ENCODE measurements at regions not wholly inside any gene's neighbourhood (a gene's known extent, or its start where the extent isn't known, plus 50 kb on each side); places are given as distances from the start of the nearest gene placed in this dataset.

DNA sequence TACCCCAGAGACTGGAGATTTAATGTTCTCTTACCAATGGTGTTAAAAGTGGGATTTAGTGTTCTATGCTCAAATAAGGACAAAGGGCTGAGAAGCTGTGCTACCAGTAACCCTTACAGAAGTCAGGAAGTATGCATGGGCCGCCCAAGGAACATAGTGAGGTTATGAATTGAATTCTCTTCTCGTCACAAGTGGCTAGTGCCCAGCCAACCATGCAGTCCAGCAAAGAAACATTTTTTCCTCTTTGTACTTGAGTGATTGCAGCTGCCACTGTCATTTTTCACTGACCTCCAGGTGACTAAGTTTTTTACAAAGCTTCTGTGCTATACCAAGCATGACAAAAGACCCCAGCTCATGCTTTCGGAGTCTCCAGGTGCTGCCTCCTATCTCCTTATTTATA, 110.6 kb upstream of the DCBLD2 start:
- Histone ChIP-seq H3K4me1 (peaks cover 10 to 15% of the 10 kb centered on the region in 2 donors), H3K27ac (peak overlapping the region; percentile 55 to 63 (median 63)), H3K4me3 (replicated peaks in 1 of 3) (no peak overlapping the region), H3K9me3 (no peaks in the 10 kb centered on the region), H3K27me3 (no peaks in the 10 kb centered on the region), H3K36me3 (no peaks in the 10 kb centered on the region)
- intact Hi-C loops (cut with DNase I) = no loop called here
- DNase-seq = peak; percentile 76 to 85
- TF ChIP-seq POLR2A (IDR thresholded peaks at IDR 0.05) = no peak
- TF ChIP-seq, protein P1, sequence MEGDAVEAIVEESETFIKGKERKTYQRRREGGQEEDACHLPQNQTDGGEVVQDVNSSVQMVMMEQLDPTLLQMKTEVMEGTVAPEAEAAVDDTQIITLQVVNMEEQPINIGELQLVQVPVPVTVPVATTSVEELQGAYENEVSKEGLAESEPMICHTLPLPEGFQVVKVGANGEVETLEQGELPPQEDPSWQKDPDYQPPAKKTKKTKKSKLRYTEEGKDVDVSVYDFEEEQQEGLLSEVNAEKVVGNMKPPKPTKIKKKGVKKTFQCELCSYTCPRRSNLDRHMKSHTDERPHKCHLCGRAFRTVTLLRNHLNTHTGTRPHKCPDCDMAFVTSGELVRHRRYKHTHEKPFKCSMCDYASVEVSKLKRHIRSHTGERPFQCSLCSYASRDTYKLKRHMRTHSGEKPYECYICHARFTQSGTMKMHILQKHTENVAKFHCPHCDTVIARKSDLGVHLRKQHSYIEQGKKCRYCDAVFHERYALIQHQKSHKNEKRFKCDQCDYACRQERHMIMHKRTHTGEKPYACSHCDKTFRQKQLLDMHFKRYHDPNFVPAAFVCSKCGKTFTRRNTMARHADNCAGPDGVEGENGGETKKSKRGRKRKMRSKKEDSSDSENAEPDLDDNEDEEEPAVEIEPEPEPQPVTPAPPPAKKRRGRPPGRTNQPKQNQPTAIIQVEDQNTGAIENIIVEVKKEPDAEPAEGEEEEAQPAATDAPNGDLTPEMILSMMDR (IDR thresholded peaks at IDR 0.05) = no peak
- 28 to 42% methylated on average over 3 of the region's 3 CpGs for WGBS, 2 donors

DNA sequence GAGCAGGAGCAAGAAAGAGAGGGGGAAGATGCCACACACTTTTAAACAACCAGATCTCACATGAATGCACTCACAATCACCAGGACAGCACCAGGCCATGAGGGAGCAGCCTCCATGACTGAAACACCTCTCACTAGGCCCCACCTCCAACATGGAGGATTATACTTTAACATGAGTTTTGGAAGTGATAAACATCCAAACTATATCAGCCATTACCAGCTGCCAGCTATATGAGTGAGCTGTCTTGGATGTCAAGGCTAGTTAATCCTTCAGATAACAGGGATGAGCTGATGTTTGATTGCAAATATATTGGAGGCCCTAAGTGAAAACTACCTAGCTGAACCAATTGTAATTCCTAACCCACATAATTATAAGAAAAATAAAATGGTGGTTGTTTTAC, 108.4 kb upstream of the DCBLD2 start:
- Histone ChIP-seq H3K36me3 (no peaks in the 10 kb centered on the region), H3K27ac (no peak overlapping the region), H3K9me3 (no peaks in the 10 kb centered on the region), H3K27me3 (no peaks in the 10 kb centered on the region), H3K4me1 (peaks cover 10 to 15% of the 10 kb centered on the region in 2 donors), H3K4me3 (replicated peaks in 1 of 3) (no peak overlapping the region)
- DNase-seq = no peak
- no peak for TF ChIP-seq POLR2A (IDR thresholded peaks at IDR 0.05)
- TF ChIP-seq, protein P1 (IDR thresholded peaks at IDR 0.05) = no peak
- intact Hi-C loops (cut with DNase I) = no loop called here

DNA sequence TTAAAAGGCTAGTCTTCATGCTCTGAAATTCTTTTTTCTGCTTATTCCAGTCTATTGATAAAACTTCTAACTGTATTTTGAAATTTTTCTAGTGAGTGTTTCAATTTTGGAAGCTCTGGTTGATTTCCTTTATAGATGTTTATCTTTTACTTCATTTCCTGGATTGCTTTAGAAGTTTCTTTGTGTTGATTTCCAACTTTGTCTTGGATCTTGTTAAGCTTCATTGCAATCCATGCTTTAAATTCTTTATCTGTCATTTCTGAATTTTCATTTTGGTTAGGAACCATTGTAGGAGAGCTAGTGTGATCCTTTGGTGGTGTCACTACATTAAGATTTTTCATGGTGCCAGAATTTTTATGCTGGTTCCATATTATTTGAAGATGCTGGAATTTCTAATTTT, 105.2 kb upstream of the DCBLD2 start:
- H3K27me3 ChIP-seq = no peaks in the 10 kb centered on the region
- no peaks in the 10 kb centered on the region for H3K9me3 ChIP-seq
- no peak overlapping the region for H3K4me3 ChIP-seq (replicated peaks in 1 of 3)
- peaks cover 2% of the 10 kb centered on the region in 2 donors for H3K4me1 ChIP-seq
- DNase-seq = no peak
- TF ChIP-seq, protein P1 (IDR thresholded peaks at IDR 0.05) = no peak
- no peak for TF ChIP-seq POLR2A (IDR thresholded peaks at IDR 0.05)
- no peak overlapping the region for H3K27ac ChIP-seq
- no peaks in the 10 kb centered on the region for H3K36me3 ChIP-seq
- intact Hi-C loops (cut with DNase I) = no loop called here

DNA sequence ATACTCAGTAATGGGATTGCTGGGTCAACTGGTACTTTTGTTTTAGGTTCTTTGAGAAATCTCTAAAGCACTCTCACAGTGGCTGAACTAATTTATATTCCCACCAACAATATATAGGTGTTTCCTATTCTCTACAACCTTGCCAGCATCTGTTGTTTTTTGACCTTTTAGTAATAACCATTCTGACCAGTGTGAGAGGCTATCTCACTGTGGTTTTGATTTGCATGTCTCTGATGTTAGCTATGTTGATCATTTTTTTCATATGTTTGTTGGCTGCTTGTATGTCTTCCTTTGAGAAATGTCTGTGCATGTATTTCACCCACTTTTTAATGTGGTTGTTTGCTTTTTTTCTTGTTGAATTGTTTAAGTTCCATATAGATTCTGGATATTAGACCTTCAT, 98.2 kb upstream of the DCBLD2 start:
- Histone ChIP-seq H3K4me3 (replicated peaks in 1 of 3) (no peak overlapping the region), H3K27me3 (no peaks in the 10 kb centered on the region), H3K36me3 (no peaks in the 10 kb centered on the region), H3K27ac (no peak overlapping the region), H3K4me1 (no peaks in the 10 kb centered on the region), H3K9me3 (no peaks in the 10 kb centered on the region)
- TF ChIP-seq, protein P1 (IDR thresholded peaks at IDR 0.05) = no peak
- TF ChIP-seq POLR2A (IDR thresholded peaks at IDR 0.05) = no peak
- intact Hi-C loops (cut with DNase I) = loop anchor here (5.0 kb wide), 1 partner anchor 397 kb away; no protein-coding TSS in a partner anchor
- no peak for DNase-seq

DNA sequence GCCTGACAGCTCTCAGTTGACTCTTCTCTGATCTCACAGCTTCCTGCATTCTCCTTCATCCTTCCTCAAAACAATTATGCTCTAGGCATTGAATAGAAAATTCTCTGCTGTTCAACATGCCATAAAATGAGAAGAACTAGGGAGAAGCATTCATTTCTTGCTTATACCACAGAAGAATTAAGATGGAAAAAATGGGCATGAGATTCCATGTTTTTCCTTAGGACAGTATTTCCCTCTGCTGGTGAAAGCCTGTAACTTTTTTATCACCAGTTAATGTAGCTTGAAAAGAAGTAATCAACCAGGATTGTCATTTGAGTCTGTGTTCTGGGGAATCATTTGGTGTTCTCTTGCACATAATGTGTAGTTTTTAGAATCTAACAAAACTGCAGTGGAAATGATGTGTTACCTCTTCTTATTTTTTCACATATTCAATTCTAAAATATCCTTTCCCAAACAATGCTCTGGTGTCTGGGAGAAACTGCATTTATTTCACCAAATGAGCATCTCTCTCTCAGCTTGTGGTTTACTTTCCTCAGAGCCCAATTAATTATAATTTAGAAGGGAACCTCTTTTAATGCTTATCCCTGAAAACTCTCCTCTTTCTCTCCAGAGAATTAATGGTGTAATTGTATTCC, 92.8 kb upstream of the DCBLD2 start:
- Histone ChIP-seq H3K27ac (no peak overlapping the region), H3K27me3 (no peaks in the 10 kb centered on the region), H3K36me3 (no peaks in the 10 kb centered on the region), H3K4me1 (no peaks in the 10 kb centered on the region), H3K9me3 (no peaks in the 10 kb centered on the region), H3K4me3 (replicated peaks in 1 of 3) (no peak overlapping the region)
- no peak for TF ChIP-seq POLR2A (IDR thresholded peaks at IDR 0.05)
- TF ChIP-seq, protein P1 (IDR thresholded peaks at IDR 0.05) = peak; percentile 56 to 88 (median 65)
- intact Hi-C loops (cut with DNase I) = loop anchor here (2.0 kb wide), 1 partner anchor 177 kb away; no protein-coding TSS in a partner anchor
- no peak for DNase-seq
